ENCODE measurements at regions not wholly inside any gene's neighbourhood (a gene's known extent, or its start where the extent isn't known, plus 50 kb on each side); places are given as distances from the start of the nearest gene placed in this dataset.

- Histone ChIP-seq H3K4me3 (no peak overlapping the region), H3K9me3 (peaks cover 0 to 10% (median 0%) of the 10 kb centered on the region in 4 donors), H3K27me3 (no peaks in the 10 kb centered on the region), H3K4me1 (no peaks in the 10 kb centered on the region), H3K36me3 (no peaks in the 10 kb centered on the region), H3K27ac (no peak overlapping the region)
- TF ChIP-seq POLR2A (IDR thresholded peaks at IDR 0.05) (no peak), EP300 (IDR thresholded peaks at IDR 0.05) (no peak), CTCF (IDR thresholded peaks at IDR 0.05) (no peak)
- DNase-seq (ENCODE audit: low spot score in 2 of 2), result no peak
These were observed 59.1 kb upstream of the ANO5 start for GRCh38 chr11:22133776-22134175.

- no peak for DNase-seq (ENCODE audit: low spot score in 2 of 2)
- H3K27ac ChIP-seq, result no peak overlapping the region
- no peak overlapping the region for H3K4me3 ChIP-seq
- no peak for TF ChIP-seq EP300 (IDR thresholded peaks at IDR 0.05)
- no peak for TF ChIP-seq CTCF (IDR thresholded peaks at IDR 0.05)
- TF ChIP-seq POLR2A (IDR thresholded peaks at IDR 0.05), result no peak
- no peaks in the 10 kb centered on the region for H3K36me3 ChIP-seq
- no peaks in the 10 kb centered on the region for H3K4me1 ChIP-seq
- no peaks in the 10 kb centered on the region for H3K9me3 ChIP-seq
- no peaks in the 10 kb centered on the region for H3K27me3 ChIP-seq
These were observed 54.6 kb upstream of the ANO5 start for GRCh38 chr11:22138264-22138663.

Measured in tibial nerve (tissue), 4 donors.